HL-60 (cell line): ENCODE measurements at regions not wholly inside any gene's neighbourhood (a gene's known extent, or its start where the extent isn't known, plus 50 kb on each side); places are given as distances from the start of the nearest gene placed in this dataset.

ENCODE experiments used
- POLR2AphosphoS5 ChIP-seq: IDR thresholded peaks from 2 replicates; pipeline ENCODE4 v1.6.1; 2012; ENCODE audit warnings: low read depth
- TF ChIP-seq, protein P1 (sequence below): IDR thresholded peaks from one replicate; pipeline ENCODE4 v1.5.1; 2011; ENCODE audit warnings: low read length, control low read depth, inconsistent platforms; ENCODE audit not compliant: insufficient read depth

DNA sequence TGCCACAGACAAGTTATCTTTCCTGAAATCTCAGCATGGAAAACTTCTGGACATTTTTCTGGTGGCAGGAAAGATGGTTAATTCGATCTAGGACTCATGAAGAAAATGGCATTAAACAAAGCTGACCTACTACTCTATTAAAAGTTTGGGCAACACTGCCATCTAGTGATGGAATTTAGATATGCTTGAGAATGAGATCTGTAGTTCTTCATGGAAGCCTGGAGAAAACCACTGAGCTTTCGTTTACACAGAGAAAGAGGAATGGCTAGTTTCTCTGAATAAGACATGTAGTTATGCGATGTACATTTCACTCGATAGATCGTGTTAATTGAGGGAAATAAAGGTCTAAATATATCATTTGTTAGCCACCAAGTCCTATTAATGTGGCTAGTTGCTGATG lies 51.7 kb upstream of the CHRDL1 start:
- TF ChIP-seq, protein P1, sequence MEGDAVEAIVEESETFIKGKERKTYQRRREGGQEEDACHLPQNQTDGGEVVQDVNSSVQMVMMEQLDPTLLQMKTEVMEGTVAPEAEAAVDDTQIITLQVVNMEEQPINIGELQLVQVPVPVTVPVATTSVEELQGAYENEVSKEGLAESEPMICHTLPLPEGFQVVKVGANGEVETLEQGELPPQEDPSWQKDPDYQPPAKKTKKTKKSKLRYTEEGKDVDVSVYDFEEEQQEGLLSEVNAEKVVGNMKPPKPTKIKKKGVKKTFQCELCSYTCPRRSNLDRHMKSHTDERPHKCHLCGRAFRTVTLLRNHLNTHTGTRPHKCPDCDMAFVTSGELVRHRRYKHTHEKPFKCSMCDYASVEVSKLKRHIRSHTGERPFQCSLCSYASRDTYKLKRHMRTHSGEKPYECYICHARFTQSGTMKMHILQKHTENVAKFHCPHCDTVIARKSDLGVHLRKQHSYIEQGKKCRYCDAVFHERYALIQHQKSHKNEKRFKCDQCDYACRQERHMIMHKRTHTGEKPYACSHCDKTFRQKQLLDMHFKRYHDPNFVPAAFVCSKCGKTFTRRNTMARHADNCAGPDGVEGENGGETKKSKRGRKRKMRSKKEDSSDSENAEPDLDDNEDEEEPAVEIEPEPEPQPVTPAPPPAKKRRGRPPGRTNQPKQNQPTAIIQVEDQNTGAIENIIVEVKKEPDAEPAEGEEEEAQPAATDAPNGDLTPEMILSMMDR, result peak; percentile 4
- no peak for TF ChIP-seq POLR2AphosphoS5
